ENCODE measurements at regions not wholly inside any gene's neighbourhood (a gene's known extent, or its start where the extent isn't known, plus 50 kb on each side); places are given as distances from the start of the nearest gene placed in this dataset. TPM values are rescaled to one million over a fixed set of nuclear protein-coding genes. Genes with fewer than 3 reads are reported as not detected.
A peak's percentile ranks its signal among the peaks of the same experiment; 100 is the strongest.

DNA sequence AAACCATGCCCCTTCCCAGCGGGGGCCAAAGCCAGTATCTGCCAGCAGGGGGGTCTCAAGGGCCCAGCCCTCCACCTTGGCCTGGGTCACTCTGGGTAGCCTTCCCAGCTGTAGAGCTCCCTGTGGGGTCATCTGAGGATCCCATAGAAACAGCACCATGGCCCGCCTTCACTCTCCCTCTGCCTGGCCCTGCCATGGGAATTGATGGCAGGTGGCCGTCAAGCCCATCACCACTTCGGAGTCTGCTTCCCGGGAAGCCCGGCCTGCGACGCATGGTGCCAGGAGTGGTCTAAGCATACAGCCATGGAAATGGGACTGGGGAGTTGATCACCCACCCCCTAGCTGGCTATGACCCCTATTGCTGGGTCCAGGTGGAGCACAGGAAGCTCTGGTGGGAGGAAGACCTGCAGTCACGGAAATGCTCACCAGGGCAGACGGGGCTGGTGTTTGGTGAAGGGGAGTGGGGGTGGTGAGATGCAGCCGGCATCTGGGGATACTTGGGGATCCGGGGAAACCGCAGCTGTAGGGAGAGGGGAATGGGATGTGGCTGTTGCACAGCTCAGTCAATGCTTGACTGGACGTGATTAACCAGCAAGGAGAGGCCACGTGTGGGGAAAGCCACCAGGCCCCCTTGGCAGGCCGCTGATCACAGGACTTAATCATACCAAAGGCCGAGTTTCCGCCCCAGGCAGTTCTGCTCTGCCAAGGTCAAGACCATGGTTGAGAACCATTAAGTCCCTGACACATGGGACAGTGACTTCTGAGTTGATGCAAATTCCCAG is 52.2 kb upstream of the DIO3 start:
- no peak overlapping the region for H3K27ac Mint-ChIP-seq (ENCODE audit: low read depth, unreplicated experiment)
- BruUV-seq (replicated peaks): no TSS peak
- TF ChIP-seq, protein P1, sequence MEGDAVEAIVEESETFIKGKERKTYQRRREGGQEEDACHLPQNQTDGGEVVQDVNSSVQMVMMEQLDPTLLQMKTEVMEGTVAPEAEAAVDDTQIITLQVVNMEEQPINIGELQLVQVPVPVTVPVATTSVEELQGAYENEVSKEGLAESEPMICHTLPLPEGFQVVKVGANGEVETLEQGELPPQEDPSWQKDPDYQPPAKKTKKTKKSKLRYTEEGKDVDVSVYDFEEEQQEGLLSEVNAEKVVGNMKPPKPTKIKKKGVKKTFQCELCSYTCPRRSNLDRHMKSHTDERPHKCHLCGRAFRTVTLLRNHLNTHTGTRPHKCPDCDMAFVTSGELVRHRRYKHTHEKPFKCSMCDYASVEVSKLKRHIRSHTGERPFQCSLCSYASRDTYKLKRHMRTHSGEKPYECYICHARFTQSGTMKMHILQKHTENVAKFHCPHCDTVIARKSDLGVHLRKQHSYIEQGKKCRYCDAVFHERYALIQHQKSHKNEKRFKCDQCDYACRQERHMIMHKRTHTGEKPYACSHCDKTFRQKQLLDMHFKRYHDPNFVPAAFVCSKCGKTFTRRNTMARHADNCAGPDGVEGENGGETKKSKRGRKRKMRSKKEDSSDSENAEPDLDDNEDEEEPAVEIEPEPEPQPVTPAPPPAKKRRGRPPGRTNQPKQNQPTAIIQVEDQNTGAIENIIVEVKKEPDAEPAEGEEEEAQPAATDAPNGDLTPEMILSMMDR (IDR thresholded peaks at IDR 0.05; ENCODE audit: unreplicated experiment): no peak
- no peaks in the 10 kb centered on the region for H3K4me1 Mint-ChIP-seq (ENCODE audit: insufficient read depth, unreplicated experiment)
- peaks cover 14% of the 10 kb centered on the region for H3K27me3 Mint-ChIP-seq (ENCODE audit: insufficient read depth, unreplicated experiment)
- DNase-seq (ENCODE audit: unreplicated experiment): no peak
- POLR2A ChIA-PET: no interaction called here
- H3K36me3 Mint-ChIP-seq (ENCODE audit: insufficient read depth, unreplicated experiment): peaks cover 6% of the 10 kb centered on the region
- intact Hi-C loops (cut with micrococcal nuclease): no loop called here
- CTCF ChIA-PET: no interaction called here
- peaks cover 2% of the 10 kb centered on the region for H3K9me3 Mint-ChIP-seq (ENCODE audit: unreplicated experiment)
- no peak overlapping the region for H3K4me3 Mint-ChIP-seq (ENCODE audit: unreplicated experiment)

DNA sequence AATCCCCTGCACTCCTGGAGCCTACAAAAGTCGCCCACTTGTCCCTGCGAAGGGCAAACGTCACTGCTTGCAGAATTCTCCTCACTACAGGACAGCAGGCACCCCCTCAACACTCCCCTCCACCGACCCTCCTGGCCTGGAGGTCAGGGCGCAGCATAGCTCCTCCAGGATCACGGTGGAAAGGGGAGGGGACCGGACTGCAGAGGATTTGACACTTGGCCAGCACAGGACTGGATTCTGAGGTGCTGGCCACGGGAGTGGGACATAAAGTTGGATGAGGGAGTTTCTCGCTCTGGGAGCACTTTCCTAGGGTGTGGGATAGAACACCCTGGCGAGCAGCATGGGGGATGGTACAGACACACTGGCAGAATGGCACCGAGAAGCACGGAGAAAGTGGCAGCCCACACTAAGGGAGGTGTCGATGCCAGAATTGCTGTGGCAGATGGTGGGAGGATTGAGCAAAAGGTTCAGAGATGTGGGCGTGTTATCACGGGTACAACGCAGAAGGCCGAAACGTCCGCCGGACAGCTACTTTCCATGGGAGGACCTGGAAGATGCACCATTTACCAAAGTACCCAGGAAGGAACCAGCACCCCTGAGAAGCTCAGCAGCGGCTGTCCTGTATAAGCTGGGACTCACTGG is 51.4 kb upstream of the DIO3 start:
- Mint-ChIP-seq H3K9me3 (ENCODE audit: unreplicated experiment) (no peaks in the 10 kb centered on the region), H3K4me1 (ENCODE audit: insufficient read depth, unreplicated experiment) (no peaks in the 10 kb centered on the region), H3K4me3 (ENCODE audit: unreplicated experiment) (no peak overlapping the region), H3K27ac (ENCODE audit: low read depth, unreplicated experiment) (no peak overlapping the region), H3K27me3 (ENCODE audit: insufficient read depth, unreplicated experiment) (peaks cover 11% of the 10 kb centered on the region), H3K36me3 (ENCODE audit: insufficient read depth, unreplicated experiment) (peaks cover 6% of the 10 kb centered on the region)
- TF ChIP-seq, protein P1 (IDR thresholded peaks at IDR 0.05; ENCODE audit: unreplicated experiment): no peak
- intact Hi-C loops (cut with micrococcal nuclease): no loop called here
- CTCF ChIA-PET: no interaction called here
- DNase-seq (ENCODE audit: unreplicated experiment): no peak
- no TSS peak for BruUV-seq (replicated peaks)
- POLR2A ChIA-PET: no interaction called here

DNA sequence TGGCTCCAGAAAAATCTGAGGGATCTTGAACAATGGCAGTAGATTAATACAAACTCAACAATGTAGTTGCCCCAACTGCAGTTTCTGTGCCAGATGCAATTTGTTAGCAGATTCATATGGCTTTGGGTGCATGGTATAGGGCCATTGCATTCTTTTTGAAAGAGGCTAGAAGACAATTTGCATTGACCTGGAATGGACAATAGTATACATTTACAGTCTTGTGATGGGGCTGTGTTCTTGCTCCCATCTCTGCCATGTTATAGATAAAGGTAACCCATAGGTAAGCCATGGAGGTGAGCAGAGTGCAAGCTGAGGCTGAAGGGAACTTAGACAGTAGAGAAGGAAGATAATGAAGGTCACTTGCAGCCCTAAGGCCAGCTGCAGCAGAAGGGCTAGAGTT is 50.1 kb upstream of the DIO3 start:
- no TSS peak for BruUV-seq (replicated peaks)

More for the DNA sequence above, 50.1 kb upstream of the DIO3 start:
- intact Hi-C loops (cut with micrococcal nuclease): no loop called here
- H3K27me3 Mint-ChIP-seq (ENCODE audit: insufficient read depth, unreplicated experiment): peaks cover 11% of the 10 kb centered on the region
- H3K36me3 Mint-ChIP-seq (ENCODE audit: insufficient read depth, unreplicated experiment): peaks cover 6% of the 10 kb centered on the region
- H3K4me1 Mint-ChIP-seq (ENCODE audit: insufficient read depth, unreplicated experiment): no peaks in the 10 kb centered on the region
- no peaks in the 10 kb centered on the region for H3K9me3 Mint-ChIP-seq (ENCODE audit: unreplicated experiment)
- no peak overlapping the region for H3K27ac Mint-ChIP-seq (ENCODE audit: low read depth, unreplicated experiment)
- ChIA-PET CTCF (interaction anchor here (0.6 kb wide), 1 partner anchor 815 kb away, joined by 3 read pairs; no protein-coding TSS in a partner anchor), POLR2A (no interaction called here)
- DNase-seq (ENCODE audit: unreplicated experiment): no peak
- H3K4me3 Mint-ChIP-seq (ENCODE audit: unreplicated experiment): no peak overlapping the region
- TF ChIP-seq, protein P1 (IDR thresholded peaks at IDR 0.05; ENCODE audit: unreplicated experiment): no peak

Small RNA genes in the stretch of these regions (microRNA-seq; reads per million reads assigned to microRNA genes)
- 1.7 reads per million, percentile 11 among the genes with 10 or more reads in this experiment for gene MIR1185-1
- not detected for gene MIR1185-2
- not detected for gene MIR1193
- not detected for gene MIR1197
- gene MIR134: 2.8 reads per million, percentile 20 among the genes with 10 or more reads in this experiment
- gene MIR154: 4.1 reads per million, percentile 31 among the genes with 10 or more reads in this experiment
- 4.1 reads per million, percentile 31 among the genes with 10 or more reads in this experiment for gene MIR299
- gene MIR300: not detected
- 5.2 reads per million, percentile 36 among the genes with 10 or more reads in this experiment for gene MIR323A
- gene MIR323B: 0.79 reads per million
- not detected for gene MIR329-1
- not detected for gene MIR329-2
- gene MIR369: 16.3 reads per million, percentile 55 among the genes with 10 or more reads in this experiment
- gene MIR376A1: not detected
- gene MIR376A2: not detected
- 4.8 reads per million, percentile 34 among the genes with 10 or more reads in this experiment for gene MIR376B
- gene MIR376C: 13.0 reads per million, percentile 53 among the genes with 10 or more reads in this experiment
- gene MIR377: 0.79 reads per million
- 19.3 reads per million, percentile 57 among the genes with 10 or more reads in this experiment for gene MIR379
- 0.93 reads per million for gene MIR380
- gene MIR381: 4.9 reads per million, percentile 35 among the genes with 10 or more reads in this experiment
- 8.1 reads per million, percentile 44 among the genes with 10 or more reads in this experiment for gene MIR382
- gene MIR409: 23.8 reads per million, percentile 60 among the genes with 10 or more reads in this experiment
- 45.7 reads per million, percentile 67 among the genes with 10 or more reads in this experiment for gene MIR411
- gene MIR412: not detected
- gene MIR485: 1.1 reads per million
- 1.5 reads per million, percentile 5 among the genes with 10 or more reads in this experiment for gene MIR487A
- 47.8 reads per million, percentile 67 among the genes with 10 or more reads in this experiment for gene MIR487B
- gene MIR494: 8.7 reads per million, percentile 46 among the genes with 10 or more reads in this experiment
- 1.2 reads per million for gene MIR495
- not detected for gene MIR496
- gene MIR539: 0.53 reads per million
- gene MIR541: not detected
- gene MIR543: 1.6 reads per million, percentile 10 among the genes with 10 or more reads in this experiment
- not detected for gene MIR544A
- gene MIR654: 3.7 reads per million, percentile 28 among the genes with 10 or more reads in this experiment
- gene MIR655: not detected
- gene MIR656: not detected
- not detected for gene MIR668
- not detected for gene MIR758
- 6.2 reads per million, percentile 40 among the genes with 10 or more reads in this experiment for gene MIR889
